Panc1 (cell line): ENCODE measurements at regions not wholly inside any gene's neighbourhood (a gene's known extent, or its start where the extent isn't known, plus 50 kb on each side); places are given as distances from the start of the nearest gene placed in this dataset.

Experiments used
- CTCF ChIP-seq: fragments of 450-650 bp; IDR thresholded peaks from 2 replicates; pipeline ENCODE4 v1.5.1; 2017; ENCODE audit warnings: mild to moderate bottlenecking
- POLR2AphosphoS5 ChIP-seq: IDR thresholded peaks from 2 replicates; pipeline ENCODE4 v1.6.1; 2012; ENCODE audit warnings: mild to moderate bottlenecking, low read depth, low read length, moderate library complexity
- SIN3A ChIP-seq: IDR thresholded peaks from 2 replicates; pipeline ENCODE4 v1.6.1; 2012; ENCODE audit warnings: low read depth, mild to moderate bottlenecking, low read length, moderate library complexity, borderline replicate concordance; ENCODE audit not compliant: insufficient read depth

GRCh38 chr3:178353006-178353694 is 183.1 kb upstream of the KCNMB2 start:
- no peak for TF ChIP-seq CTCF
- no peak for TF ChIP-seq POLR2AphosphoS5
- no peak for TF ChIP-seq SIN3A
